Activated CD4-positive, alpha-beta T cell treated with anti-CD3 and anti-CD28 coated beads for 36 hours (primary cell): ENCODE measurements at regions not wholly inside any gene's neighbourhood (a gene's known extent, or its start where the extent isn't known, plus 50 kb on each side); places are given as distances from the start of the nearest gene placed in this dataset.

Experiments used
- ATAC-seq: fragments of 200-7000 bp; cut with Tn5 transposase; one replicate; pipeline ENCODE4 v1.10.0; 2021; ENCODE audit warnings: mild to moderate bottlenecking, moderate library complexity
- CTCF ChIA-PET: fragments of 350-600 bp; sonication (Branson Sonifier 250); formaldehyde crosslinking; loops from one replicate; lab custom pipeline; 2021; ENCODE audit warnings: antibody characterized with exemption; lab: Charles Lee
- POLR2A ChIA-PET: fragments of 350-600 bp; sonication (Branson Sonifier 250); formaldehyde crosslinking; loops from one replicate; lab custom pipeline; 2021; ENCODE audit warnings: antibody characterized with exemption, inconsistent platforms; lab: Charles Lee
- DNase-seq: peaks from one replicate; pipeline ENCODE4 v3.0.0-alpha.2; 2020
- H3K27ac Mint-ChIP-seq: one replicate; pipeline ENCODE4 v1.8.0; 2021; ENCODE audit warnings: mixed read lengths
- H3K27me3 Mint-ChIP-seq: one replicate; pipeline ENCODE4 v1.8.0; 2021; ENCODE audit warnings: mixed read lengths
- H3K36me3 Mint-ChIP-seq: one replicate; pipeline ENCODE4 v1.8.0; 2021; ENCODE audit warnings: low read depth, mixed read lengths
- H3K4me1 Mint-ChIP-seq: one replicate; pipeline ENCODE4 v1.8.0; 2021; ENCODE audit warnings: mixed read lengths
- H3K4me3 Mint-ChIP-seq: one replicate; pipeline ENCODE4 v1.8.0; 2021; ENCODE audit warnings: mild to moderate bottlenecking, moderate library complexity, mixed read lengths
- H3K9me3 Mint-ChIP-seq: one replicate; pipeline ENCODE4 v1.8.0; 2021; ENCODE audit warnings: low read depth, mixed read lengths
- intact Hi-C, 2 experiments: fragments of 100-400 bp; cut with DNase I in 1 of 2; cut with micrococcal nuclease in 1 of 2; formaldehyde crosslinking; loops; one replicate each; pipeline versions ENCODE4 v1.14.2 to v1.15.1; 2022 to 2024; cut with DNase I, micrococcal nuclease

DNA sequence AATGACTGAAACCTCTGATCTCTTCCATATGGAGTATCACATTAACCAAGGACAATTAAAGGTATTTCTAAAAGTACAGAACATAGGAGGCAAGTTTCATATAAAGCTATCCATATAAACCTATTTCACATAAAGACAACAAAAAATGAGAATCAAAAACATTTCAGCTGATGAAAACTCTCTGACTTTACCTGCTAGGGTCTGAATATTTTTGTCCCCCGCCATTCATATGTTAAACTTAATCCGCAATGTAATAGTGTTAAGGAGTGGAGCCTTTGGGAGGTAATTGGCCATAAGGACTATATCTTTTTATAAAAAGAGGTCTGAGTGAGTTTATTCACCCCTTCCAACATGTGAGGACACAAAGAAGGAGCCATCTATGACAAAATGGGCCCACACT, 788.5 kb downstream of the DTWD2 start:
- CTCF ChIA-PET: no interaction called here
- Mint-ChIP-seq H3K36me3 (no peaks in the 10 kb centered on the region), H3K9me3 (peaks cover 3% of the 10 kb centered on the region), H3K27me3 (no peaks in the 10 kb centered on the region), H3K27ac (no peak overlapping the region), H3K4me3 (no peak overlapping the region), H3K4me1 (no peaks in the 10 kb centered on the region)
- POLR2A ChIA-PET: no interaction called here
- intact Hi-C loops: no loop called here
- ATAC-seq (no peak), DNase-seq (no peak)

DNA sequence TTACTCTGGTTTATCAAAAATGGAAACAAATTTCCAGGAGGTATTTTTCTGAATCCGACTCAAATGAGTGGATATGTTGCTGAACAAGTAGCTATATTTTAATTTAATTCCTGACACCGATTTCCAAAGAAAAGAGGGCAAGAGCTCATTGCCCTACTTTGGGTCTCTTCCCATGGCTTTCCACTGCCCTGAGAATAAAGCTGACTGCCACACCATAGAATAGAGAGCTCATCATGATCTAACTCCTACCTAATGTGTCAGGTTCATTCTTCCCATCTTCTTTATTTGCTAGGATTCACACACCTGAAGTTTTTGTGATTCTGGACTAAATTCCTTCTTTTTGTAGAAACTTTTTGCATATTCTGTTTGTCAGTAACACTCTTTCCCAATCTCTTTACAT, 792.1 kb downstream of the DTWD2 start:
- no peak for DNase-seq
- ATAC-seq: no peak
- POLR2A ChIA-PET: no interaction called here
- Mint-ChIP-seq H3K27ac (no peak overlapping the region), H3K27me3 (no peaks in the 10 kb centered on the region), H3K9me3 (peaks cover 1% of the 10 kb centered on the region), H3K36me3 (no peaks in the 10 kb centered on the region), H3K4me1 (no peaks in the 10 kb centered on the region), H3K4me3 (no peak overlapping the region)
- CTCF ChIA-PET: no interaction called here
- intact Hi-C loops: no loop called here

- DNase-seq: no peak
- Mint-ChIP-seq H3K27me3 (no peaks in the 10 kb centered on the region), H3K36me3 (no peaks in the 10 kb centered on the region), H3K9me3 (peaks cover 1% of the 10 kb centered on the region), H3K27ac (no peak overlapping the region), H3K4me3 (no peak overlapping the region), H3K4me1 (no peaks in the 10 kb centered on the region)
- intact Hi-C loops: no loop called here
- ATAC-seq: no peak
- POLR2A ChIA-PET: no interaction called here
- CTCF ChIA-PET: no interaction called here
Measured at GRCh38 chr5:118195211-118195610, 793.1 kb downstream of the DTWD2 start.

DNA sequence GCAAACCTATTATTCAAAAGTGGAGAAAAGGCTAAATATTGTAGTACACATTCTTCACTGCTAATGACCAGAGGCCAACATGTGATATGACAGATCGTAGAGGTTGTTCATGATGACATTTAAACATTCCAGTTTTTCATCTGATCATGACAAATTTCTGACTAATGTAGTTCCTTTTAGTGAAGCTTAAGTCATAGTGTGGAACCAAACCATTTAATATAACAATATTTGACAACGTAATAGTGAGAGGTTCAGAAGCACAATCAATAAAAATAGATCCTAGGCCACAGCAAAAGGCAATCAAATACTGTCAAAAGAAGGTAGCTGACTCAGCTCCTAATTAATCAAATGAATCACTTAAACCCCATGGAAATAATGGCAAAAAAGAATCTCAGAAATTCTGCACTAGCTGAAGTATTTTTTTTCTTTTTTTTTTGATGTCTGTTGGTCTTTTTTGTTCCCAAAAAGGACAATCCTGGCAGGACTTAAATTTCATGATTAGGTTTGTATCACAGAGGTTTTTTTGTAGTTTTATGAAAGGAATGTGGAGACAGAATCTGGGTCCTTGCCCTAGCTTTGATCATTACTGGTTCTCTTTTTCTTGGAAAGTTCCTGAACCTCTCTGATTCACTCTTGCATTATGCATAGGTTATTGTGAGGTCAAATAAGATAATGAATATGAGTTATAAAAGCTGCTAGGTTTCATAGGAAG, 795.0 kb downstream of the DTWD2 start:
- intact Hi-C loops: no loop called here
- ChIA-PET CTCF (no interaction called here), POLR2A (no interaction called here)
- H3K4me3 Mint-ChIP-seq: no peak overlapping the region
- ATAC-seq (no peak), DNase-seq (no peak)
- no peaks in the 10 kb centered on the region for H3K36me3 Mint-ChIP-seq
- H3K9me3 Mint-ChIP-seq: peaks cover 3% of the 10 kb centered on the region
- H3K27ac Mint-ChIP-seq: no peak overlapping the region
- H3K27me3 Mint-ChIP-seq: no peaks in the 10 kb centered on the region
- H3K4me1 Mint-ChIP-seq: no peaks in the 10 kb centered on the region

- DNase-seq (no peak), ATAC-seq (no peak)
- no peaks in the 10 kb centered on the region for H3K36me3 Mint-ChIP-seq
- peaks cover 3% of the 10 kb centered on the region for H3K9me3 Mint-ChIP-seq
- POLR2A ChIA-PET: no interaction called here
- CTCF ChIA-PET: no interaction called here
- intact Hi-C loops: no loop called here
- H3K4me3 Mint-ChIP-seq: no peak overlapping the region
- H3K4me1 Mint-ChIP-seq: no peaks in the 10 kb centered on the region
- no peak overlapping the region for H3K27ac Mint-ChIP-seq
- no peaks in the 10 kb centered on the region for H3K27me3 Mint-ChIP-seq
Measured at GRCh38 chr5:118185018-118185417, 803.3 kb downstream of the DTWD2 start.

GRCh38 chr5:118176146-118176545, 812.2 kb downstream of the DTWD2 start:
- H3K9me3 Mint-ChIP-seq: peaks cover 4% of the 10 kb centered on the region
- H3K36me3 Mint-ChIP-seq: no peaks in the 10 kb centered on the region
- H3K4me1 Mint-ChIP-seq: no peaks in the 10 kb centered on the region
- H3K27ac Mint-ChIP-seq: no peak overlapping the region
- intact Hi-C loops: no loop called here
- no peak overlapping the region for H3K4me3 Mint-ChIP-seq
- ChIA-PET CTCF (no interaction called here), POLR2A (no interaction called here)
- H3K27me3 Mint-ChIP-seq: no peaks in the 10 kb centered on the region
- no peak for DNase-seq
- ATAC-seq: no peak

- H3K9me3 Mint-ChIP-seq: peaks cover 4% of the 10 kb centered on the region
- DNase-seq: no peak
- no peaks in the 10 kb centered on the region for H3K4me1 Mint-ChIP-seq
- no peaks in the 10 kb centered on the region for H3K27me3 Mint-ChIP-seq
- intact Hi-C loops: no loop called here
- H3K27ac Mint-ChIP-seq: no peak overlapping the region
- POLR2A ChIA-PET: no interaction called here
- CTCF ChIA-PET: no interaction called here
- ATAC-seq: no peak
- H3K36me3 Mint-ChIP-seq: no peaks in the 10 kb centered on the region
- no peak overlapping the region for H3K4me3 Mint-ChIP-seq
Measured at GRCh38 chr5:118174671-118175070, 813.7 kb downstream of the DTWD2 start.

GRCh38 chr5:118173340-118173739, 815.0 kb downstream of the DTWD2 start:
- ChIA-PET CTCF (no interaction called here), POLR2A (no interaction called here)
- ATAC-seq (no peak), DNase-seq (no peak)
- Mint-ChIP-seq H3K4me3 (no peak overlapping the region), H3K4me1 (no peaks in the 10 kb centered on the region), H3K27me3 (no peaks in the 10 kb centered on the region), H3K9me3 (peaks cover 4% of the 10 kb centered on the region), H3K27ac (no peak overlapping the region), H3K36me3 (no peaks in the 10 kb centered on the region)
- intact Hi-C loops: no loop called here

- intact Hi-C loops: no loop called here
- no peaks in the 10 kb centered on the region for H3K9me3 Mint-ChIP-seq
- H3K27ac Mint-ChIP-seq: no peak overlapping the region
- H3K27me3 Mint-ChIP-seq: no peaks in the 10 kb centered on the region
- ChIA-PET CTCF (no interaction called here), POLR2A (no interaction called here)
- ATAC-seq: no peak
- no peak for DNase-seq
- no peak overlapping the region for H3K4me3 Mint-ChIP-seq
- H3K4me1 Mint-ChIP-seq: no peaks in the 10 kb centered on the region
- H3K36me3 Mint-ChIP-seq: no peaks in the 10 kb centered on the region
Measured at GRCh38 chr5:118165619-118166018, 822.7 kb downstream of the DTWD2 start.

DNA sequence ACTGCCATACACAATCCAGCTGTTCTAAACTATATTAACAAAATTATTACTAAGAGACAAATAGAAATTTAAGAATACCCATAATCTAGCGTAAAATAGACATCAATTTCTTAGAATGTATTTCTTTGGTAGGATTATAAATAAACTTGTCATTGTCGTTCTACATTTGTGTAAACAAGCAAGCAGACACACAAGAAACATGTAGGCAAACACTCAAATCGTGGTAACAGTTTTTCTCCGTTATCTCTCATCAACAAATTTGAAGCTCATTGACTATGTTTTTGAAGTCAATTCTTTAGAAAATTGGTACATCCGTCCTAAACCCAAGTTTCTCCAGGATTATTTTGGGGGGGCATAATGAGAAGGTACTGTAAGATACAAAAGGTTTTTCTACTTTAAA, 832.2 kb downstream of the DTWD2 start:
- Mint-ChIP-seq H3K27ac (no peak overlapping the region), H3K9me3 (peaks cover 9% of the 10 kb centered on the region), H3K4me1 (no peaks in the 10 kb centered on the region), H3K36me3 (no peaks in the 10 kb centered on the region), H3K4me3 (no peak overlapping the region), H3K27me3 (no peaks in the 10 kb centered on the region)
- no peak for ATAC-seq
- intact Hi-C loops: no loop called here
- POLR2A ChIA-PET: no interaction called here
- CTCF ChIA-PET: no interaction called here
- DNase-seq: no peak

- H3K9me3 Mint-ChIP-seq: peaks cover 6% of the 10 kb centered on the region
- ATAC-seq (no peak), DNase-seq (no peak)
- intact Hi-C loops: no loop called here
- ChIA-PET POLR2A (no interaction called here), CTCF (interaction anchor here (1.1 kb wide), 1 partner anchor 80 kb away, joined by 3 read pairs; no protein-coding TSS in a partner anchor)
- no peak overlapping the region for H3K27ac Mint-ChIP-seq
- H3K4me1 Mint-ChIP-seq: no peaks in the 10 kb centered on the region
- no peak overlapping the region for H3K4me3 Mint-ChIP-seq
- no peaks in the 10 kb centered on the region for H3K36me3 Mint-ChIP-seq
- no peaks in the 10 kb centered on the region for H3K27me3 Mint-ChIP-seq
Measured at GRCh38 chr5:118146824-118147223, 841.5 kb downstream of the DTWD2 start.

GRCh38 chr5:118144540-118144939, 843.8 kb downstream of the DTWD2 start:
- intact Hi-C loops: no loop called here
- DNase-seq: no peak
- H3K36me3 Mint-ChIP-seq: no peaks in the 10 kb centered on the region
- POLR2A ChIA-PET: no interaction called here
- no peak overlapping the region for H3K27ac Mint-ChIP-seq
- no peak overlapping the region for H3K4me3 Mint-ChIP-seq
- CTCF ChIA-PET: interaction anchor here (0.6 kb wide), 1 partner anchor 65 kb away, joined by 4 read pairs; no protein-coding TSS in a partner anchor
- ATAC-seq: no peak
- peaks cover 2% of the 10 kb centered on the region for H3K9me3 Mint-ChIP-seq
- no peaks in the 10 kb centered on the region for H3K27me3 Mint-ChIP-seq
- H3K4me1 Mint-ChIP-seq: no peaks in the 10 kb centered on the region
